Posterior cingulate gyrus (tissue), 11 donors: ENCODE measurements at regions not wholly inside any gene's neighbourhood (a gene's known extent, or its start where the extent isn't known, plus 50 kb on each side); places are given as distances from the start of the nearest gene placed in this dataset.

ENCODE experiments used
- DNase-seq, 10 donors: peaks; one replicate each; pipeline versions ENCODE4 v3.0.0 to v3.0.0-alpha.2; 2020 to 2021; ENCODE audit warnings: mixed read lengths in 3 of 10
- intact Hi-C: fragments of 100-400 bp; cut with DNase I; formaldehyde crosslinking; loops from one replicate; pipeline ENCODE4 v1.15.1; 2023

DNA sequence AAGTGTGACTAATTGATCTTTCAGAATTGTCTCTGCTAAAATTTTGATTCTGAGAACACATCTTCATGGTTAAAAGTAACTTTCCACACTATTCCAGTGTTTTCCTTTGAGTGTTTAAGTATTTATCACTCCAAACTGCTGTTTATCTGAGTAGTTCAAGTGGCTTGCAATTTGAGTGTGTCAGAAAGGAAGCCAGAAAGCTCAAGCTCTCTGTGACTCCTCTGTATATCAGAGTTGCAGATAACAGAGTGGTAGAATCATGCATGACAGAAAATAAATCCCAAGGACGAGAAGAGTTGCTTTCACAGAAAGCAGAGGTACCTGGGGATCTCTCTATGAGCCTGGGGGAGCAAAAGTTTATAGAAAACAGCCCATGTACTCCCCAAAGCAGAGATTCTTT lies 130.0 kb downstream of the CYB561 start:
- intact Hi-C loops, result no loop called here
- DNase-seq, result no peak

DNA sequence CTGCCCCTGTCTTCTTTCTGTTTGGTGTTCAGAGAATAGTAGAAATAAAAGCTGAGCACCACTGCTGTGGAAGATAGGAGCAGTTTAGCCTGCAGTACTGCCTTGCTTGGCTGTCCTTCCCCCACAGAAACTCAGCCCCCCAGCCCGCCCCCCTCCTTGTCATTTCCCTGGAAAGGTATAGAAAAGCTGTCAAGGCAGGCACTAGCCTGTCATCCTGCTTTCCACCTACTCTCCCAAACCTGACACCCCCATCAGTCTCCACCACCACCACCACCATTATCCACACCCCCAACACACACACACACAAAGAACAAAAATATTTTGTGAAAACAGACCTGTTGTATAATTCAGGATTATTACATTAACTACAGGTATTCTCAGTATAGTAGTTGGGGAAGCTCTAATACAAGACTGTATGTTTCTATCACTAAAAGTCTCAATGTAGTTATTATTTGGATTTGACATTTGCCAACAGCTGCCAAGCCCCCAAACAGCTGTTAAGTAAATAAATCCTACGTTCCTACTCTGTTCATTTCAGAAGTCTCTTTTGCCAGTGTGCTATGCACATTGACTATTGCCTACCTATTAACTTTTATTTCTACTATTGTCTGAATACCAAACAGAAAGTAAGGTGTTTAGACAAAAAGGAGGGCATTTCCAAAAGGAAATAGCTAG lies 128.8 kb downstream of the CYB561 start:
- no peak for DNase-seq
- intact Hi-C loops, result no loop called here

GRCh38 chr17:63325808-63326207 lies 120.3 kb downstream of the CYB561 start:
- intact Hi-C loops, result no loop called here
- DNase-seq, result no peak

DNA sequence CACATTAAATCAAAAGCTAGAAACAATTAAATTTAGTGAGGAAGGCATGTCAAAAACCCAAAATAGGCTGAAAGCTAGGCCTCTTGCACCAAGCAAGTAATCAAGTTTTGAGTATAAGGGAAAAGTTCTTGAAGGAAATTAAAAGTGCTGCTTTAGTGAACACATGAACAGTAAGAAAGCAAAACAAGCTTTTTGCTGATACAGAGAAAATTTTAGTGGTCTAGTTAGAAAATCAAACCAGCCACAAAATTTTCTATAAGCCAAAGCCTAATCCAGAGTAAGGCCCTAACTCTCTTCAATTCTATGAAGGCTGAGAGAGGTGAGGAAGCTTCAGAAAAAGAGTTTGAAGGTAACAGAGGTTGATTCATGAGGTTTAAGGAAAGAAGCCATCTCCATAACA lies 116.2 kb downstream of the CYB561 start:
- intact Hi-C loops, result no loop called here
- DNase-seq, result no peak

- intact Hi-C loops, result no loop called here
Observed at GRCh38 chr17:63331301-63332061, 114.6 kb downstream of the CYB561 start.

GRCh38 chr17:63332286-63332685 lies 113.8 kb downstream of the CYB561 start:
- intact Hi-C loops, result no loop called here
- DNase-seq, result no peak

More at GRCh38 chr17:63331301-63332061, 114.6 kb downstream of the CYB561 start:
- no peak for DNase-seq

DNA sequence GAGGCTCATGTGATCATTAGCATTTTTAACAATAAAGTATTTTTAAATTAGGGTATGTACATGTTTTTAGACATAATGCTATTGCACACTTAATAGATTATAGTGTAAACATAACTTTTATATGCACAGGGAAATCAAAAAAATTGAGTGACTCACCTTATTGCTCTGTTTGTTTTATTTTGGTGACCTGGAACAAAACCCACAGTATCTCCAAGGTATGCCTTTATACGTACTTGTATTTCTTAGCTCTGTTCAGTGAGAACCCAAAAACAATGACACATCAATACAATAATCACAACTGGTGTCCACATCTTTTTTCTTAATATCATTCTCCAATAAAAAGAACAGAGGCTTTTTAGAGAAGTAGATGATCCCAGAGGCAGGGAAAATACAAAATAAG lies 112.2 kb downstream of the CYB561 start:
- no peak for DNase-seq
- intact Hi-C loops, result no loop called here

DNA sequence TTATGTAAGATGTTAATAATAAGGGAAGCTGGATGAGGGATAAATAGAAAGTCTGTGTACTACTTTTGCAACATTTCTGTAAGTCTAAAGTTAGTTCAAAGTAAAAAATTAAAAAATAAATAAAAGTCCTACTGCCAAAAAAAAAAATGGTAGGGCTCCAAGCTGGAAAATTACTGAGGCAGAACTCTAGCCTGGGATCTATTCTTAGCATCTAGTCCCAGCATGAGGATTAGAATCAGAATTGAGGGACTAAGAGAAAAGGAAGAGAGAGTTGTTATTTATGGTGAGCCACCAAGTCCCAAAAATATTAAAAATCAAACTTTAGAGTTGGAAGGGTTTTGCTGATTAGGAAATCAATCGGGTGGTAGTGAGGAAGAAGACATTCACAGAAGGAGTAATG lies 110.3 kb downstream of the CYB561 start:
- intact Hi-C loops, result no loop called here
- DNase-seq, result no peak

DNA sequence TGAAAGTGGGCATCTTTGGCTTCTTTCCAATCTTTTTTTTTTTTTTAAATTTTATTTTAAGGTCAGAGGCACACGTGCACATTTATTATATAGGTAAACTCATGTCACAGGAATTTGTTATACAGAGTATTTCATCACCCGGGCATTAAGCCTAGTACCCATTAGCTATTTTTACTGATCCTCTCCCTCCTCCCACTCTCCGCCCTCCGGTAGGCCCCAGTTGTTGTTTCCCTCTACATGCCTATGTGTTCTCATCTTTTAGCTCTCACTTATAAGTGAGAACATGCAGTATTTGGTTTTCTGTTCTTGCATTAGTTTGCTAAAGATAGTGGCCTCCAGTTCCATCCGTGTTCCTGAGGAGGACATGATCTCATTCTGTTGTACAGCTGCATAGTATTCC lies 108.5 kb downstream of the CYB561 start:
- intact Hi-C loops, result no loop called here
- DNase-seq, result peak in 2 of 10 donors; percentile 32 to 75

GRCh38 chr17:63338272-63338671 lies 107.8 kb downstream of the CYB561 start:
- DNase-seq, result no peak
- intact Hi-C loops, result no loop called here

DNA sequence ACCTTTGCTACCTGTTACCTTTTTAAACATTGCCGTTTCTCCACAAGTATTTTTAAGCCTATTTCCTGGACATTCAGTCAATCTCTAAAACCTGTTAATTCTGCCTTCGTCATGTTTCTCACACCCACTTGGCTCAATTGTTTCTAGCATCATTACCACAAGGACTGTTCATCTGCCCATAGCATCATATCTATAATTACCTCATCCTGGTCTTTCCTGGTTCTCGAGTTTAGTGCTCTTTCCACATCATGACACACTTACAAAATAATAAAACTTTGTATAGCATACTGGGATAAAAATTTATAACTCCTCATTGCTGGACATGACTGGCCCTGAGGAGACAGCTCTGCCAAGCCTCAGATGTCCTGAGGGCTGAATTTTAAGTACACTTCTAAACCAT lies 104.8 kb downstream of the CYB561 start:
- DNase-seq, result no peak
- intact Hi-C loops, result loop anchor here (10.0 kb wide), 1 partner anchor 54 kb away; no protein-coding TSS in a partner anchor

GRCh38 chr17:63344383-63344782 lies 101.7 kb downstream of the CYB561 start:
- DNase-seq, result no peak
- intact Hi-C loops, result loop anchor here (10.0 kb wide), 1 partner anchor 50 kb away; no protein-coding TSS in a partner anchor

DNA sequence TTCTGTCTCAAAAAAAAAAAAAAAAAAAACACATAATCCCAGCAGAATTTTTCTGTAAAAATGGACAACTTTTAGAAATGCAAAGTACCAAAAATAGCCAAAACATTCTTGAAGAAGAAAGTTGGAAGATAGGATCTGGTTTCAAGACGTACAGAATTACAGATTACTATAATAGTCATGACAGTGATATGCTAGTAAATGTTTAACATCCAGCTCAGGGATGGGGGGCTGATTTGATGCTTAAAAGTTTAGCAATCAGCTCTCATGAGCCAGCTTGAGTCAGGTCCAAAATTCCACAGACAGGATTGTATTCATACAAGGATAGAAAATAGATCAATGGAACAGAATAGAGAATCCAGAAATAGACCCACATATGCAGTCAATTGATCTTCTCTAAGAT lies 100.5 kb downstream of the CYB561 start:
- no peak for DNase-seq
- intact Hi-C loops, result loop anchor here (10.0 kb wide), 1 partner anchor 49 kb away; no protein-coding TSS in a partner anchor

- intact Hi-C loops, result loop anchor here (10.0 kb wide), 1 partner anchor 47 kb away; no protein-coding TSS in a partner anchor
- DNase-seq, result no peak
Observed at GRCh38 chr17:63347475-63347874, 98.6 kb downstream of the CYB561 start.

DNA sequence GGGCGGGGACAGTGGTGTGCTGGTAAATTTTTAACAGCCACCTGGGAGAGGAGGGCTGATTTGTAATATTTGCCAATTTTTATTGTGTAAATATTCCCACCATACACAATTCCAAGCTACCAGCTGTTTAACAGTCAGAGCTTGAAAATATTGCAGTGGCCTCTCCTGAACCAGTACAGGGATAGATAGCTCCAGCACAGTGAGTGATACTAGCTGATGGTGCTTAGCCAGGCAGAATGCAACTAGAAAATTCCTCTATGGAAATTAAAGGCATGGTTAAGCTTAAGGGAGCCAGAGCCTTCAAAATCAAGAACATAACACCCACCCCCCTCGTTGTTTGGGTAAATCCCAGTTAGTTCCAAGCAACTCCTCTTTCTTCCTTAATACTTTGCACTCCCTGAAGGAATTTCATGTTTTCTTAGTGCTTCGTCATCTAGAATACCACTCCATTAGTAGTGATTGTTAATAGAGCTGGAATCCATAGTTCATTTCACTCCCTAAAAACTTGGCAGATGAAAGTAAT lies 96.6 kb downstream of the CYB561 start:
- intact Hi-C loops, result loop anchor here (10.0 kb wide), 1 partner anchor 45 kb away; no protein-coding TSS in a partner anchor
- no peak for DNase-seq

GRCh38 chr17:63350364-63350763 lies 95.7 kb downstream of the CYB561 start:
- intact Hi-C loops, result no loop called here
- no peak for DNase-seq

DNA sequence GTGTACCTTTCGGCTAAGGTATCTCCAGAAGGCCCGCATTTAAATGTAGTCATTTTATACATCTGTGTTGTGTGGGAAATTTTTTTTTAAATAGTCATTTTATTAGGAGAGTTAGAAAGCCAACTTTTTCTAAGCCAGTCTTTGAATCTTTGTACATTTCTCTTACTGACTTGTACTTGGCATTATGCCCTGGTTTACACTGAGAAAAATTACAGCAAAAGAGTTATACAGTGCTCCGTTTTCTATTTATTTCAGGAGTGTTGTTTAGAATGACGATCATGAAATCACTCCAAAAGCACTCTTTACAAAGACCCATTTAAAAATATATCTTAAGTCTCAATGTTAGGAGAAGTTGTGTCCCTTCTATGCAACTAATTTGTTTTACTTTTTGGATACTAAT lies 91.8 kb downstream of the CYB561 start:
- no peak for DNase-seq
- intact Hi-C loops, result no loop called here

DNA sequence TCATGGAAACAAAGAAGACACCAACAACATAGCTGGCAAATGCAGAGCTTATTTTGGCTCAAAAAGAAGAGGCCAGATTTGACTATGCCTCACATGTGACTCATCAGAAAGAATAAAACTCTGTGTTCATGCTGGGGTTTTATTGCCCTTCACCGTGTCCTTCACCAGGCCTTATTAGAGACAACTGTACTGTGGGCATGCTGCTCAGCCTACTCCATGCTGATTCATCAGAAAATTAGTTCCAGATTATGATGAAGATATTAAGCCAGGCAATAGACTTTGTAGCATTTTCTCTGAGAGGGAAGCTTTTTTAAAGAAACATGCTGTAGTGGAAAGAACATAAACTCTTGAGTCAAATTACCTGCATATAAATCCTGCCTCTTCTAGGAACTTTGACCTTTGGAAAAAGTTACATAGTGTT lies 89.8 kb downstream of the CYB561 start:
- DNase-seq, result no peak
- intact Hi-C loops, result no loop called here

DNA sequence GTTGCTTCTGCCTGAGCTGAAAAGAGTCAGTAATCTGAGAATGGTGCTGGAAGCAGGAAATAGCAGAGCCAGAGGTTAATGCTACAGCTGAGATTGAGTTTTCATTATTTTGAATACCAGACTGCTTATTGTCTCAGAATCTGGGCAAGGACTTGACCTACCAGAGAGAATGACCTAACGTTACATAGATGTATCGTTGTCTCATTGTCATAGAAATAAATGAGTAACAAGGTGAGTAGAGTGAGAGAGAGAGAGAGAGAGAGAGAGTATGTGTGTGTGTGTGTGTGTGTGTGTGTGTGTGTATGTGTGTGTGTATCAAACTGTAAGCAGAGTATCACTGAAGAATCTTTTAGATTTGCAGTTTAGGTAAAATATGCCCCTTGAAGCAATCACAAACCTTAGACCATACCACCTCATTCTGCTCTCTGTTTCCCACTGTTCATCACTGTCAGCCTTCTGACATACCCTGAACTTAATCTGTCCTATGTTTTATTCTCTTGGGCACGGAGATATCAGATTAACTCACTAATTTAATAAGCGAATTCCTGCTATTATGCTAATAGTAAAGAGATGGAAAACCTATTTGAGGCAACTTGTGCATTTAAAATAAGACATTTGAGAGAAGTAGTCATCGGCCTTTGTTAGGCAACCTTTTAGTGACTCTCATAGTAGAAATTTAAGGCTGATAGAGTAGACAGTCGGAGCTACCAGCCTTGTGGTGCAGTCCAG lies 87.8 kb downstream of the CYB561 start:
- no peak for DNase-seq
- intact Hi-C loops, result no loop called here

- intact Hi-C loops, result no loop called here
- no peak for DNase-seq
Observed at GRCh38 chr17:63358956-63359355, 87.2 kb downstream of the CYB561 start.

DNA sequence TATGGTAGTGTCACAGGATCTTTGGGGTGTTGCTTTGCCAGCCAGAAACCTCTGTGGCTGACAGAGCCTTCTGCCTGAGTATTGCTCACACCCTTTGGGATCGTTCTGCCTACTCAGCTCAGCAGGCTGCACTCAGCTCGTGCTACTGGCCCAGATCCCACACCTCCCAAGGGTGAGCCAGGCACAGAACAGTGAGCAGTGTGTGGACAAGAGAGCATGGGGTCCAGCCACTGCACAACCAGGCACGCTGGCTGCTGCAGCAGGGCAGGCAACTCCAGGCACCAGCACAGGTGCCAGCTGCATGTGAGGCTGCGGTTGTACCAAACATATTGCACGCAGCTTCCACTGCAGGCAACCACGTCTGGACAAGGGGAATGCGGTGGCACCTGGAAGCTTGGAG lies 84.9 kb downstream of the CYB561 start:
- DNase-seq, result peak in 8 of 10 donors; percentile 7 to 90 (median 36)
- intact Hi-C loops, result no loop called here
